Putamen (tissue), 1 donor: ENCODE measurements at regions not wholly inside any gene's neighbourhood (a gene's known extent, or its start where the extent isn't known, plus 50 kb on each side); places are given as distances from the start of the nearest gene placed in this dataset.
"Not testable (repeated sequence)": the region's sequence is repeated elsewhere in the genome, so short reads cannot be mapped to it uniquely, and the experiment has no call there.

Source experiments
- DNase-seq: peaks from one replicate; pipeline ENCODE4 v3.0.0-alpha.2; 2016; ENCODE audit warnings: low spot score

- DNase-seq, result no peak
These were observed 2102.7 kb upstream of the WWC1 start for GRCh38 chr5:166188501-166189325.

DNA sequence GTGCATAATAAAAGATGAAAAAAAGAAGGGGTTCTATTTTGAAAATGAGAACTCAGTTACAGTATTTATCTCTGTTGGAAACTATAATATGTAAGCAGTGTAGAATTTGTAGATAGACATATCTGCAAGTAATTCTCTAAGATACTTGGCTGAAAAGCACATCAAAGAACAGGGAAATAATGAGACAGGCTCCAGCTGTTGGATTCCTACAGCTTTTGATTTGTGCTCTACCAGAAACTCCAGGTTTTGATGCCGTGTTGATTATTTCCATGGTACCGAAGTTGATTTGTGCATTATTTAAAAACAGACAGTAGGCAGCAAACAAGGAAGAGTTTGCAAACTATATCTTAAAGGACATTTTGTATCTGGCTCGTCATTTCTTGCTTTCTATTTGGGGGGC, 2098.7 kb upstream of the WWC1 start:
- no peak for DNase-seq

- DNase-seq, result no peak
These were observed 2095.5 kb upstream of the WWC1 start for GRCh38 chr5:166195981-166196380.

DNA sequence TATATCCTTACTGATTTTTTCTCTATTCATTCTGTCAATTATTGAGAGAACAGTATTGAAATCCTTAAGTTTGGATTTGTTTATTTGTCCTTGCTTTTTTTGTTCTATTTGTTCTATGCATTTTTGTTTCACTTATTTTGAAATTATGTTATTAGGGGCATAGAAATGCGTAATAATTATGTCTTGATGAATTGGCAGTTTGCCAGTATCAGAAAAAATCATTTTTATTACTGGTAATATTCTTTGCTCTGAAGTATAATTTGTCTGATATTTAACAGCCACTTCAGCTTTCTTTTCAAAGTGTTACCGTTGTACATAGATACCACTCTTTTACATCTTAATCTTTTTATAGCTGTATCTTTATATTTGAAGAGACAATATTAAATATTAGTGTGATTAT, 2090.9 kb upstream of the WWC1 start:
- no peak for DNase-seq

DNA sequence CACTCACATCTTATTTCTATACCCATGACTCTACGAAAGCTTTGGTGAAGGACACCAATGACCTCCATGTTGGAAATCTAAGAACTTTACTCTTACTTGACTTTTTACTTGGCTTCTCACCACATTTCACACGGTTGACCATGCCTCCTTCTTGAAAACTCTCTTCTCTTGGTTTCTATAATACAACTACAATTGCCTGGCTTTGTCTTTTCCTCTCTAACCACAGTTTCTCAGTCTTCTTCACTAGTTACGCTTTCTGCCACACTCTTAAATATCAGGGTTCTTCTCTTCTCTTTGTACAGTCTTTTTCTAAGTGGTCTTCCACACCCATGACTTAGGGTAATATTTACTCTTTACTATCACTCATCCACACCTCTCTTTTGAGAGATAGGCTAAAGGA, 2079.8 kb upstream of the WWC1 start:
- DNase-seq, result no peak

DNA sequence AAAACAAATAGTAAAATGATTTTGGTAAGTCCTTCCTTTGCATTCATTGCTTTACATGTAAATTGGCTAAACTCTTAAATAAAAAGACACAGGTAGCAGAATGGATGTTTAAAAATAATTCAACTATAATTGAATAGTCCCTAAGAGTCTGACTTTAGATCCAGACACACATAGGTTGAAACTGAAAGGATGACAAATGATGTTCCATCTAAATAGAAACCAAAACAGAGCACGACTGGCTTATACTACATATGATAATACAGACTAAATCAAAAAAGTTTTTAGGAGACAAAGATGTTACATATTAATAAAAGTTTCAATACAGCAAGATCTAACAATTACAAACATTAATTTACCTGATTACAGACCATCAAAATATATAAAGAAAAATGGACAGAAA, 2055.1 kb upstream of the WWC1 start:
- no peak for DNase-seq

- no peak for DNase-seq
These were observed 2050.7 kb upstream of the WWC1 start for GRCh38 chr5:166240705-166241104.

GRCh38 chr5:166245556-166245955, 2045.9 kb upstream of the WWC1 start:
- no peak for DNase-seq

DNA sequence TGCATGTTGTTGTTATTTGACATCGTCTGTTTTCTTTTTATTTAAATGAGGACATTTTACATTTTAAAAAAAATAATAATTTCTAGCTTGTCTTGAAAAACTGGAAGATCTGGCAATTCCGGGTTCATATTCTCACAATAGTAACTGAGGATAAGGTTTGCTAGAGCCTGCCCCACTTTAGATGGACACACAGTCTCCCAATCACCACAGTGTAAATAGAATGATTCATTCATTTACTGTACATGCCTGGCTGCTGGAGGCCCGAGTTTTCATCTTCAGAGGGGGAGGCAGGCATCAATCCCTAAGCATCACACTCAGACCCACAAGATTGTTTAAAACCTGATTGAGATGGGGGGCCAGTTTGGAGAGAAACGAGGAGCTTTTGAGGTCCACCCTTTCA, 2039.7 kb upstream of the WWC1 start:
- DNase-seq, result no peak

GRCh38 chr5:166257661-166258060, 2033.8 kb upstream of the WWC1 start:
- no peak for DNase-seq

DNA sequence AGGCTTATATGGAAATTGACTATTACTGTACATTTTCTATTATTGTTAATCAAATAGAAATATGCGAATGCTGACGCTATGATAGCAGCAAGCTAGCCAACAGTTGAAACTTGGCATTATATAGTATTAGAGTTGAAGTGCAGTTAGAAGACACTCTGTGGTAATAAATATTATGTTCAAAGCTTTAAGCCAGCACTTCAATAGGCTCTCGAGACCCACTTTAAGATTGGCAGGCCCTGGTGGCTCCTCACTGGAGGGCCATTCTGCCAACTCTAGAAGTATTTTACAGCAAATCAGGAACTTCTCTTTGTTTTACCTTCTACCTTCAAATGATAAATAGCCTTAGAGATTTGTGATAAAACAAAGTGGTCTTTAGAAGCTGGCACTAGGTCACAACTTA, 2029.0 kb upstream of the WWC1 start:
- no peak for DNase-seq

- DNase-seq, result no peak
These were observed 2023.5 kb upstream of the WWC1 start for GRCh38 chr5:166267907-166268306.

DNA sequence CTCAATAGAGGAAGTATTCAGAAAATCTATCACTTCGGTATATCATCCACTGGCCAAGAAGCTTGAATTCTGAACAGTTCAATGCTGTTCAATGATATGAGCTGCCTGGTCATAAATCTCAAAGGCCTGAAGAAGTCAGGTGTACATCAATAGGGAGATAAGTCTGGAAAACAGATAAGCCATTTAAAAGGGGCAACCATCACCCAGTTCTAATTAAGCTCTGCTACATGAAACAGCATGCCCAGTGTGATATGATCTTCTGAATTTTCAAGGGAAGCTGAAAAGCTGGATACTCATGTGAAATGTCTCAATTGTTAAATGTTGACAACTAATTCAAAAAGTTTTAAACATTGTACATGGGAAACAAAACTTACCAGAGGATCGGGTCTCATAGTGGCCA, 2020.7 kb upstream of the WWC1 start:
- no peak for DNase-seq

GRCh38 chr5:166276006-166276405, 2015.4 kb upstream of the WWC1 start:
- no peak for DNase-seq

- no peak for DNase-seq
These were observed 2011.6 kb upstream of the WWC1 start for GRCh38 chr5:166279828-166280227.

- no peak for DNase-seq
These were observed 2010.0 kb upstream of the WWC1 start for GRCh38 chr5:166281433-166281832.

DNA sequence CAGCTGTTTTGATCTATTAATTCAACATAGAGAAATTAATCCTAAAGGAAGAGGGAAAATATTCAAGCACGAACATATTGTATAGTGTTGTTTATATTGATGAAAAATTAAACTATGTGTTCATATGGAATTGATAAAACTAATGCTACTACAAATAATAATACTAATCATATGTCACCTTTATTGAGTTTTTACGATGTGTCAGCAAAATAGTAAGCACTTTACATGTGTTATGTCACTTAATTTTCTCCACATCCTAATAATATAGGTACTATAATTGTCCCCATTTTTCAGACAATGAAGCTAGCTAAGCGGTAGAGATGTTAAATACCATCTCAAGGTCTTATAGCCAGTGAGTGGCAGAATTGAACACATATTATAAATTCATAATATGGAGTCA, 2008.5 kb upstream of the WWC1 start:
- DNase-seq, result no peak

DNA sequence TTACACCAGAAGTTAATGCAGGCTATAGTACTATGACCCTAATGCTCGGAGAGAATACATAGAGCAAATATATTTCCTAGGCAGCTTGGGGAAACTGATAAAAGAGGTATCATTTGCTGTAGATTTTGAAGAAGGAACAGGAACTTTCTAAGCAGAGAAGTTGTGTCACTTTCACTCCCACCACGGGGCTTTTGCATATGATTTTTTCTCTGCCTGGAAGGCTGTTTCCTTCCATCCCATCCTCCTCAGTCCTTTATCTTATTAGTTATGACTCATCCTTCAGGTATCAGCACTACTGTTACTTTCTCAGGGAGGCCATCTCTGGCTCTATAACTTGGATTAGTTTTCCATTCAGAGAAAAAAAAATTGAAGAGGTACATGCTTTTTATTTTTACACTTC, 2006.1 kb upstream of the WWC1 start:
- no peak for DNase-seq

- no peak for DNase-seq
These were observed 2004.6 kb upstream of the WWC1 start for GRCh38 chr5:166286832-166287231.

DNA sequence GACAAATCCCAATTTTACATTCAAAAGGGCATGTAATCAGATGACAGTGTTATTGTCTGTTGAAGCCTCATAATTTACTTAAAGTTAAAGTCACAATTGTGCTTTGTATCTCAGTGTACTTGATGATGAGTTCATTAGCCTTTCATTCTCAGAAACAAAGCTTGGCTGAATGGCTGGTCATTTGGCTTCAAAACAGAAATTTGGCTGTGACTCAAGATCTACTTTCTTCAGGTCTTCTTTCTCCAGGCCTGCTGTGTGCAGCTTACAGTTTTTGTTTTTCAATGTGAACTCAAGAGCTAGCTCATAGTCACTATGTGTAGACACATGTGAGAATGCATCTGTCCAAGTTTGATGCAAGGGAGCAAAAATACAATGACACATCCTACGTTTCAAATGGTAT, 2003.6 kb upstream of the WWC1 start:
- DNase-seq, result no peak

GRCh38 chr5:166291800-166292199, 1999.6 kb upstream of the WWC1 start:
- not testable (repeated sequence) for DNase-seq

GRCh38 chr5:166293892-166294291, 1997.6 kb upstream of the WWC1 start:
- DNase-seq, result no peak

GRCh38 chr5:166302166-166302565, 1989.3 kb upstream of the WWC1 start:
- DNase-seq, result no peak

GRCh38 chr5:166317425-166317824, 1974.0 kb upstream of the WWC1 start:
- no peak for DNase-seq
